ENCODE measurements at regions not wholly inside any gene's neighbourhood (a gene's known extent, or its start where the extent isn't known, plus 50 kb on each side); places are given as distances from the start of the nearest gene placed in this dataset.

DNA sequence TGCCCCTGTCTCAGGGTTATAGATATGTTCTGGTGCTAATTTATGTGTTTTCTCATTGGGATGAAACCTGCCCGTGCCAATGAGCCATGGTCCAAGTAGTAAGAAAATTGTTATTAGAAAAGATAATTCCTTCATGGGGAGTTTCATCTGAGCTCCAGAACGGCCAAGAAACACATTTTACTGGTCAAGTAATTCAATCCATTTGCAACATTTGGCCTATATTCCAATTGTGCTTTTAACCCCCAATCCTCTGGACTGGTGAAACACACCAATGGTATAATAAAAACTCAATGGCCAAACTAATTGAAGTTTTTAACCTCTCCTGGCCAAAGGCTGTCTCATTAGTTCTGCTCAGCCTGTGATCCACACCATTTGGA is 53.7 kb upstream of the XCR1 start:
- TF ChIP-seq, protein P1, sequence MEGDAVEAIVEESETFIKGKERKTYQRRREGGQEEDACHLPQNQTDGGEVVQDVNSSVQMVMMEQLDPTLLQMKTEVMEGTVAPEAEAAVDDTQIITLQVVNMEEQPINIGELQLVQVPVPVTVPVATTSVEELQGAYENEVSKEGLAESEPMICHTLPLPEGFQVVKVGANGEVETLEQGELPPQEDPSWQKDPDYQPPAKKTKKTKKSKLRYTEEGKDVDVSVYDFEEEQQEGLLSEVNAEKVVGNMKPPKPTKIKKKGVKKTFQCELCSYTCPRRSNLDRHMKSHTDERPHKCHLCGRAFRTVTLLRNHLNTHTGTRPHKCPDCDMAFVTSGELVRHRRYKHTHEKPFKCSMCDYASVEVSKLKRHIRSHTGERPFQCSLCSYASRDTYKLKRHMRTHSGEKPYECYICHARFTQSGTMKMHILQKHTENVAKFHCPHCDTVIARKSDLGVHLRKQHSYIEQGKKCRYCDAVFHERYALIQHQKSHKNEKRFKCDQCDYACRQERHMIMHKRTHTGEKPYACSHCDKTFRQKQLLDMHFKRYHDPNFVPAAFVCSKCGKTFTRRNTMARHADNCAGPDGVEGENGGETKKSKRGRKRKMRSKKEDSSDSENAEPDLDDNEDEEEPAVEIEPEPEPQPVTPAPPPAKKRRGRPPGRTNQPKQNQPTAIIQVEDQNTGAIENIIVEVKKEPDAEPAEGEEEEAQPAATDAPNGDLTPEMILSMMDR (IDR thresholded peaks at IDR 0.05; ENCODE audit: low read depth, low read length, poor library complexity, severe bottlenecking) = no peak
- TF ChIP-seq EZH2phosphoT487 (IDR thresholded peaks at IDR 0.05; ENCODE audit: borderline replicate concordance, low read length) = no peak
